Fibroblast of skin of abdomen (primary cell): ENCODE measurements at regions not wholly inside any gene's neighbourhood (a gene's known extent, or its start where the extent isn't known, plus 50 kb on each side); places are given as distances from the start of the nearest gene placed in this dataset.
A peak's percentile ranks its signal among the peaks of the same experiment; 100 is the strongest.
"Not testable (repeated sequence)": the region's sequence is repeated elsewhere in the genome, so short reads cannot be mapped to it uniquely, and the experiment has no call there.

Source experiments
- DNase-seq: peaks from one replicate; pipeline ENCODE4 v3.0.0-alpha.2; 2013

- peak; percentile 3 for DNase-seq
Observed at GRCh38 chr2:111480633-111481032, 359.9 kb downstream of the BCL2L11 start.

- peak; percentile 26 for DNase-seq
Observed at GRCh38 chr2:111481219-111481618, 360.5 kb downstream of the BCL2L11 start.

- DNase-seq: not testable (repeated sequence)
Observed at GRCh38 chr2:111482987-111483679, 362.4 kb downstream of the BCL2L11 start.

- DNase-seq: not testable (repeated sequence)
Observed at GRCh38 chr2:111484097-111484496, 363.4 kb downstream of the BCL2L11 start.

- DNase-seq: not testable (repeated sequence)
Observed at GRCh38 chr2:111485895-111486294, 365.2 kb downstream of the BCL2L11 start.

- DNase-seq: not testable (repeated sequence)
Observed at GRCh38 chr2:111488451-111488850, 367.7 kb downstream of the BCL2L11 start.

- not testable (repeated sequence) for DNase-seq
Observed at GRCh38 chr2:111489460-111489859, 368.7 kb downstream of the BCL2L11 start.

- not testable (repeated sequence) for DNase-seq
Observed at GRCh38 chr2:111491181-111491580, 370.5 kb downstream of the BCL2L11 start.

- DNase-seq: not testable (repeated sequence)
Observed at GRCh38 chr2:111491614-111492013, 370.9 kb downstream of the BCL2L11 start.

GRCh38 chr2:111492995-111493719 lies 372.4 kb downstream of the BCL2L11 start:
- DNase-seq: not testable (repeated sequence)

- DNase-seq: peak; percentile 9
Observed at GRCh38 chr2:111493720-111494078, 373.0 kb downstream of the BCL2L11 start.

- DNase-seq: not testable (repeated sequence)
Observed at GRCh38 chr2:111494288-111494980, 373.7 kb downstream of the BCL2L11 start.

GRCh38 chr2:111494981-111495315 lies 374.2 kb downstream of the BCL2L11 start:
- not testable (repeated sequence) for DNase-seq

GRCh38 chr2:111495636-111496035 lies 374.9 kb downstream of the BCL2L11 start:
- DNase-seq: peak; percentile 58

GRCh38 chr2:111496176-111496575 lies 375.5 kb downstream of the BCL2L11 start:
- DNase-seq: peak; percentile 93

- DNase-seq: not testable (repeated sequence)
Observed at GRCh38 chr2:111496860-111497259, 376.1 kb downstream of the BCL2L11 start.

- peak; percentile 74 for DNase-seq
Observed at GRCh38 chr2:111497270-111497669, 376.6 kb downstream of the BCL2L11 start.

- DNase-seq: peak; percentile 21
Observed at GRCh38 chr2:111500536-111501062, 379.9 kb downstream of the BCL2L11 start.

GRCh38 chr2:111503844-111504570 lies 380.0 kb downstream of the ANAPC1 start:
- not testable (repeated sequence) for DNase-seq

- DNase-seq: not testable (repeated sequence)
Observed at GRCh38 chr2:111504571-111504942, 379.4 kb downstream of the ANAPC1 start.

GRCh38 chr2:111505267-111505666 lies 378.7 kb downstream of the ANAPC1 start:
- not testable (repeated sequence) for DNase-seq

GRCh38 chr2:111506936-111507335 lies 377.1 kb downstream of the ANAPC1 start:
- not testable (repeated sequence) for DNase-seq
